Activated CD4-positive, CD25-positive, alpha-beta regulatory T cell (primary cell): ENCODE measurements at regions not wholly inside any gene's neighbourhood (a gene's known extent, or its start where the extent isn't known, plus 50 kb on each side); places are given as distances from the start of the nearest gene placed in this dataset.
"Not testable (repeated sequence)": the region's sequence is repeated elsewhere in the genome, so short reads cannot be mapped to it uniquely, and the experiment has no call there.

Experiments
- DNase-seq, 4 experiments: peaks; one replicate each; lab custom pipeline; 2025; lab: John Stamatoyannopoulos, UW

- no peak for DNase-seq
These were observed 94.0 kb downstream of the MYCN start for GRCh38 chr2:16034151-16034974.

GRCh38 chr2:16033032-16033293 is 92.6 kb downstream of the MYCN start:
- DNase-seq = no peak

GRCh38 chr2:16032282-16033031 is 92.1 kb downstream of the MYCN start:
- no peak for DNase-seq

- DNase-seq = no peak
These were observed 91.5 kb downstream of the MYCN start for GRCh38 chr2:16031848-16032159.

GRCh38 chr2:16031058-16031847 is 90.9 kb downstream of the MYCN start:
- no peak for DNase-seq

GRCh38 chr2:16030206-16031057 is 90.1 kb downstream of the MYCN start:
- no peak for DNase-seq

GRCh38 chr2:16028644-16029043 is 88.3 kb downstream of the MYCN start:
- no peak for DNase-seq

- DNase-seq = no peak
These were observed 86.6 kb downstream of the MYCN start for GRCh38 chr2:16026816-16027501.

GRCh38 chr2:16025876-16026640 is 85.7 kb downstream of the MYCN start:
- no peak for DNase-seq

- DNase-seq = no peak
These were observed 85.0 kb downstream of the MYCN start for GRCh38 chr2:16025211-16025875.

- DNase-seq = not testable (repeated sequence)
These were observed 84.3 kb downstream of the MYCN start for GRCh38 chr2:16024628-16025027.

GRCh38 chr2:16023506-16024360 is 83.4 kb downstream of the MYCN start:
- DNase-seq = no peak

- DNase-seq = no peak
These were observed 82.3 kb downstream of the MYCN start for GRCh38 chr2:16022548-16023240.

- no peak for DNase-seq
These were observed 81.4 kb downstream of the MYCN start for GRCh38 chr2:16021611-16022363.

- no peak for DNase-seq
These were observed 80.1 kb downstream of the MYCN start for GRCh38 chr2:16020389-16021008.

GRCh38 chr2:16019617-16020351 is 79.4 kb downstream of the MYCN start:
- DNase-seq = no peak

GRCh38 chr2:16019060-16019480 is 78.7 kb downstream of the MYCN start:
- DNase-seq = no peak
